ENCODE measurements at regions not wholly inside any gene's neighbourhood (a gene's known extent, or its start where the extent isn't known, plus 50 kb on each side); places are given as distances from the start of the nearest gene placed in this dataset.
"Not testable (repeated sequence)": the region's sequence is repeated elsewhere in the genome, so short reads cannot be mapped to it uniquely, and the experiment has no call there.

DNA sequence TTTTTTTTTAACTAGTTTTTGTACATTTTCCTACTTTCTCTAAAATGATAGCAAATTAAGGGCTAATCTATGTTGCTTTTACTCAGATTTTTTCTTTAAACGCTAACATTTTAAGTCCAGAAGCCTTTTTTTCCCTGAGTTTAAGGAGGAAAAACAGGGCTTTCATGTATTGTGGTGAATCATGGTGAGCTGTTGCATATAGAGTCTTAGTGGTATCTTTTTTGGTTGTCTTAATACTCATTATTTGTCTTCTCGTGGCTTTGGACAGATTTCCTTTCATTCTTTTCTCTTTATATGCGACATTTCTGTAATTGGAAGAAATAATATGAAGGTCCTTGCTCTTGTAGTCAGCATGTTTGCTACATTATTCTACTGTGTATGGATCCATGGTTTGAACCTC is 1015.6 kb downstream of the PLA2G4A start:
- no peak for DNase-seq
- TF ChIP-seq, protein P1, sequence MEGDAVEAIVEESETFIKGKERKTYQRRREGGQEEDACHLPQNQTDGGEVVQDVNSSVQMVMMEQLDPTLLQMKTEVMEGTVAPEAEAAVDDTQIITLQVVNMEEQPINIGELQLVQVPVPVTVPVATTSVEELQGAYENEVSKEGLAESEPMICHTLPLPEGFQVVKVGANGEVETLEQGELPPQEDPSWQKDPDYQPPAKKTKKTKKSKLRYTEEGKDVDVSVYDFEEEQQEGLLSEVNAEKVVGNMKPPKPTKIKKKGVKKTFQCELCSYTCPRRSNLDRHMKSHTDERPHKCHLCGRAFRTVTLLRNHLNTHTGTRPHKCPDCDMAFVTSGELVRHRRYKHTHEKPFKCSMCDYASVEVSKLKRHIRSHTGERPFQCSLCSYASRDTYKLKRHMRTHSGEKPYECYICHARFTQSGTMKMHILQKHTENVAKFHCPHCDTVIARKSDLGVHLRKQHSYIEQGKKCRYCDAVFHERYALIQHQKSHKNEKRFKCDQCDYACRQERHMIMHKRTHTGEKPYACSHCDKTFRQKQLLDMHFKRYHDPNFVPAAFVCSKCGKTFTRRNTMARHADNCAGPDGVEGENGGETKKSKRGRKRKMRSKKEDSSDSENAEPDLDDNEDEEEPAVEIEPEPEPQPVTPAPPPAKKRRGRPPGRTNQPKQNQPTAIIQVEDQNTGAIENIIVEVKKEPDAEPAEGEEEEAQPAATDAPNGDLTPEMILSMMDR (IDR thresholded peaks at IDR 0.05; ENCODE audit: control extremely low read depth, extremely low read depth) = no peak
- no peak overlapping the region for H3K4me3 ChIP-seq
- H3K9me3 ChIP-seq (ENCODE audit: control insufficient read depth in 4 of 4, insufficient read depth in 3 of 4, low read length in 3 of 4) = no peaks in the 10 kb centered on the region
- ATAC-seq (ENCODE audit: insufficient read depth, low FRiP score) = no peak
- H3K9ac ChIP-seq (ENCODE audit: insufficient read depth in 1 of 2, low read length in 2 of 2) = no peak overlapping the region
- H3K4me1 ChIP-seq (ENCODE audit: control insufficient read depth in 5 of 5, insufficient read depth in 5 of 5, low read length in 5 of 5) = peaks cover 0 to 4% (median 0%) of the 10 kb centered on the region in 5 donors
- no peak overlapping the region for H3K27ac ChIP-seq (ENCODE audit: low read depth in 1 of 2, low read length in 1 of 2)
- no peaks in the 10 kb centered on the region for H3K27me3 ChIP-seq (ENCODE audit: control insufficient read depth in 3 of 3, insufficient read depth in 3 of 3, low read length in 2 of 3)
- WGBS, 2 donors = 87% methylated on average over 3 of the region's 3 CpGs
- H3K36me3 ChIP-seq (ENCODE audit: control insufficient read depth in 4 of 4, insufficient read depth in 4 of 4, low read length in 4 of 4) = no peaks in the 10 kb centered on the region

DNA sequence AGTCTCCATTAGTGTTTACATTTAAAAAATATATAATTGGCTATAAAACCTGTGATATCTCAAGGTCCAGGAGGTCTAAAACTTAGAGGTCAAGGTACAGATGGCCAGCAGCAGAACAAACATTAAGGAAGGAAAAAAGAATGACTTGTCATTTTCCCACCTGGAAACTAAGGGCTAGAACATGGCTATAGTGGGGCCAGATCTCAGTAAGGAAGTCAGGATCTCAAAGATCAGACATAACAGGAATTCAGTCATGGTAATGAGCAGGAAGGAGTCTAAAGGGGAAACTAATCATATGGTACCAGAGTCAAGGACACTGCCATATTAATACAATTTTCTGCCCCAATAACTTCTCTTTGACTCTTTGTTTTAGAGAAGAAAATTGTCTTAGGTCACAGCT is 1018.8 kb downstream of the PLA2G4A start:
- H3K4me3 ChIP-seq = no peak overlapping the region
- no peak overlapping the region for H3K9ac ChIP-seq (ENCODE audit: insufficient read depth in 1 of 2, low read length in 2 of 2)
- TF ChIP-seq, protein P1 (IDR thresholded peaks at IDR 0.05; ENCODE audit: control extremely low read depth, extremely low read depth) = no peak
- H3K9me3 ChIP-seq (ENCODE audit: control insufficient read depth in 4 of 4, insufficient read depth in 3 of 4, low read length in 3 of 4) = no peaks in the 10 kb centered on the region
- no peaks in the 10 kb centered on the region for H3K27me3 ChIP-seq (ENCODE audit: control insufficient read depth in 3 of 3, insufficient read depth in 3 of 3, low read length in 2 of 3)
- ATAC-seq (ENCODE audit: insufficient read depth, low FRiP score) (no peak), DNase-seq (no peak)
- H3K36me3 ChIP-seq (ENCODE audit: control insufficient read depth in 4 of 4, insufficient read depth in 4 of 4, low read length in 4 of 4) = no peaks in the 10 kb centered on the region
- H3K4me1 ChIP-seq (ENCODE audit: control insufficient read depth in 5 of 5, insufficient read depth in 5 of 5, low read length in 5 of 5) = no peaks in the 10 kb centered on the region
- no peak overlapping the region for H3K27ac ChIP-seq (ENCODE audit: low read depth in 1 of 2, low read length in 1 of 2)

DNA sequence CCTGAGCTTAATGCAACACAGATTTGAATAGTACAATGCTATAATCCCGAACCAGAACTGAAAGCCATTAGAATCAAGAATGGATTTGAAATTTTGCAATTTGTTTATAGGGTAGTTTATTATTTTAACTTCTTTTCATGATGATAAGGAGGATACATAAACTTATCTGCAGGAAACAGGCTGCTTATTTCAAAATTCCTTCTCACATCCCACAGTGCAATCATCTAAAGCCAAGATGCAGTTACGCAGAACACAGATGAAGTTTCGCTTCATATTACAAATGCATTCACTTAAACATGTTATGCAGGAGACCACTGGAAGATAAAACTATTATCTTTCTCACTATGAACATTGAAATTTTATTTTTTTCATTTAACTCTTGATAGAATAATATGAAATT is 1019.6 kb downstream of the PLA2G4A start:
- ATAC-seq (ENCODE audit: insufficient read depth, low FRiP score) = no peak
- TF ChIP-seq, protein P1 (IDR thresholded peaks at IDR 0.05; ENCODE audit: control extremely low read depth, extremely low read depth) = no peak
- Histone ChIP-seq H3K27me3 (ENCODE audit: control insufficient read depth in 3 of 3, insufficient read depth in 3 of 3, low read length in 2 of 3) (no peaks in the 10 kb centered on the region), H3K4me3 (no peak overlapping the region), H3K9ac (ENCODE audit: insufficient read depth in 1 of 2, low read length in 2 of 2) (no peak overlapping the region), H3K36me3 (ENCODE audit: control insufficient read depth in 4 of 4, insufficient read depth in 4 of 4, low read length in 4 of 4) (no peaks in the 10 kb centered on the region), H3K9me3 (ENCODE audit: control insufficient read depth in 4 of 4, insufficient read depth in 3 of 4, low read length in 3 of 4) (no peaks in the 10 kb centered on the region), H3K27ac (ENCODE audit: low read depth in 1 of 2, low read length in 1 of 2) (no peak overlapping the region), H3K4me1 (ENCODE audit: control insufficient read depth in 5 of 5, insufficient read depth in 5 of 5, low read length in 5 of 5) (no peaks in the 10 kb centered on the region)
- no peak for DNase-seq
- WGBS, 2 donors = 44 to 63% methylated on average over 3 of the region's 3 CpGs

DNA sequence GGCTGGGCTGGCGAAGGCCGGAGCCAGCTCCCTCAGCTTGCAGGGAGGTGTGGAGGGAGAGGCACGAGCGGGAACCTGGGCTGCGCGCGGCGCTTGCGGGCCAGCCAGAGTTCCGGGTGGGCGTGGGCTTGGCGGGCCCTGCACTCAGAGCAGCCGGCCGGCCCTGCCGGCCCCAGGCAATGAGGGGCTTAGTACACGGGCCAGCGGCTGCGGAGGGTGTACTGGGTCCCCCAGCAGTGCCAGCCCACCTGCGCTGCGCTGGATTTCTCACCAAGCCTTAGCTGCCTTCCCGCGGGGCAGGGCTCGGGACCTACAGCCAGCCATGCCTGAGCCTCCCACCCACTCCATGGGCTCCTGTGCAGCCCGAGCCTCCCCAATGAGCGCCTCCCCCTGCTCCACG is 1021.4 kb downstream of the PLA2G4A start:
- H3K4me3 ChIP-seq; H3K36me3 ChIP-seq (ENCODE audit: control insufficient read depth in 4 of 4, insufficient read depth in 4 of 4, low read length in 4 of 4); H3K27ac ChIP-seq (ENCODE audit: low read depth in 1 of 2, low read length in 1 of 2); H3K9ac ChIP-seq (ENCODE audit: insufficient read depth in 1 of 2, low read length in 2 of 2); DNase-seq; H3K9me3 ChIP-seq (ENCODE audit: control insufficient read depth in 4 of 4, insufficient read depth in 3 of 4, low read length in 3 of 4); H3K4me1 ChIP-seq (ENCODE audit: control insufficient read depth in 5 of 5, insufficient read depth in 5 of 5, low read length in 5 of 5); H3K27me3 ChIP-seq (ENCODE audit: control insufficient read depth in 3 of 3, insufficient read depth in 3 of 3, low read length in 2 of 3); ATAC-seq (ENCODE audit: insufficient read depth, low FRiP score): not testable (repeated sequence)
- 92 to 94% methylated on average over 23 to 26 of the region's 26 CpGs for WGBS, 2 donors
